ENCODE measurements at regions not wholly inside any gene's neighbourhood (a gene's known extent, or its start where the extent isn't known, plus 50 kb on each side); places are given as distances from the start of the nearest gene placed in this dataset.

DNA sequence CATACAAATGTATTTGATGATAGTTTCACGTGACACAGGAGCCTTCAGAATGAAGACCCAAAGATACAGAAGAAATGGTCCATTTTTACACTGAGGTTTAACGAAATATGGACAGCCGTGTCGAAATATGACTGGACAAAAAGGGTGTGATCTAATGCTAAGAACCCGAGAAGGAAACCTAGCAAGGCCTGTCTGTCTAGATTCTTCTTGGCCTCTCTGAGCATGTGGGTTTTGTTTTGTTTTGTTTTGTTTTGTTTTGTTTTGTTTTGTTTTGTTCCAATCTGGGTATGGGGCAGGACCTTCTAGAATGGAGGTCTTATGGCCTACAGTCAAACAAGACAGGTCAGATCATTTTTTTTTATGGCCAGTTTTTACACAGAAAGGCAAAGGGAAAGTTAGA lies 242.7 kb upstream of the STT3B start:
- TF ChIP-seq, protein P1, sequence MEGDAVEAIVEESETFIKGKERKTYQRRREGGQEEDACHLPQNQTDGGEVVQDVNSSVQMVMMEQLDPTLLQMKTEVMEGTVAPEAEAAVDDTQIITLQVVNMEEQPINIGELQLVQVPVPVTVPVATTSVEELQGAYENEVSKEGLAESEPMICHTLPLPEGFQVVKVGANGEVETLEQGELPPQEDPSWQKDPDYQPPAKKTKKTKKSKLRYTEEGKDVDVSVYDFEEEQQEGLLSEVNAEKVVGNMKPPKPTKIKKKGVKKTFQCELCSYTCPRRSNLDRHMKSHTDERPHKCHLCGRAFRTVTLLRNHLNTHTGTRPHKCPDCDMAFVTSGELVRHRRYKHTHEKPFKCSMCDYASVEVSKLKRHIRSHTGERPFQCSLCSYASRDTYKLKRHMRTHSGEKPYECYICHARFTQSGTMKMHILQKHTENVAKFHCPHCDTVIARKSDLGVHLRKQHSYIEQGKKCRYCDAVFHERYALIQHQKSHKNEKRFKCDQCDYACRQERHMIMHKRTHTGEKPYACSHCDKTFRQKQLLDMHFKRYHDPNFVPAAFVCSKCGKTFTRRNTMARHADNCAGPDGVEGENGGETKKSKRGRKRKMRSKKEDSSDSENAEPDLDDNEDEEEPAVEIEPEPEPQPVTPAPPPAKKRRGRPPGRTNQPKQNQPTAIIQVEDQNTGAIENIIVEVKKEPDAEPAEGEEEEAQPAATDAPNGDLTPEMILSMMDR (IDR thresholded peaks at IDR 0.05) = no peak
- TF ChIP-seq POLR2A (IDR thresholded peaks at IDR 0.05) = no peak

All from esophagus squamous epithelium (tissue), 4 donors.